ENCODE measurements at regions not wholly inside any gene's neighbourhood (a gene's known extent, or its start where the extent isn't known, plus 50 kb on each side); places are given as distances from the start of the nearest gene placed in this dataset.

- TF ChIP-seq CTCF (IDR thresholded peaks at IDR 0.05; ENCODE audit: low read depth, low read length), result no peak
- H3K4me3 ChIP-seq (ENCODE audit: low read depth, low read length), result no peak overlapping the region
Observed at GRCh38 chr14:101198398-101199027, 295.0 kb upstream of the RTL1 start.

- TF ChIP-seq CTCF (IDR thresholded peaks at IDR 0.05; ENCODE audit: low read depth, low read length), result no peak
- H3K4me3 ChIP-seq (ENCODE audit: low read depth, low read length), result no peak overlapping the region
Observed at GRCh38 chr14:101199028-101199770, 295.7 kb upstream of the RTL1 start.

- no peak for TF ChIP-seq CTCF (IDR thresholded peaks at IDR 0.05; ENCODE audit: low read depth, low read length)
- H3K4me3 ChIP-seq (ENCODE audit: low read depth, low read length), result no peak overlapping the region
Observed at GRCh38 chr14:101200008-101200649, 296.6 kb upstream of the RTL1 start.

- no peak for TF ChIP-seq CTCF (IDR thresholded peaks at IDR 0.05; ENCODE audit: low read depth, low read length)
- no peak overlapping the region for H3K4me3 ChIP-seq (ENCODE audit: low read depth, low read length)
Observed at GRCh38 chr14:101200650-101201516, 297.4 kb upstream of the RTL1 start.

- TF ChIP-seq CTCF (IDR thresholded peaks at IDR 0.05; ENCODE audit: low read depth, low read length), result no peak
Observed at GRCh38 chr14:101201535-101202151, 298.1 kb upstream of the RTL1 start.

GRCh38 chr14:101202627-101203404, 299.3 kb upstream of the RTL1 start:
- no peak for TF ChIP-seq CTCF (IDR thresholded peaks at IDR 0.05; ENCODE audit: low read depth, low read length)
- H3K4me3 ChIP-seq (ENCODE audit: low read depth, low read length), result no peak overlapping the region

More at GRCh38 chr14:101201535-101202151, 298.1 kb upstream of the RTL1 start:
- no peak overlapping the region for H3K4me3 ChIP-seq (ENCODE audit: low read depth, low read length)
